ENCODE measurements at regions not wholly inside any gene's neighbourhood (a gene's known extent, or its start where the extent isn't known, plus 50 kb on each side); places are given as distances from the start of the nearest gene placed in this dataset.

- DNase-seq (ENCODE audit: low spot score) = peak; percentile 74
- intact Hi-C loops (cut with DNase I) = no loop called here
Observed at GRCh38 chr5:133818031-133818431, 150.4 kb downstream of the C5orf15 start.

GRCh38 chr5:133817456-133817855 lies 151.0 kb downstream of the C5orf15 start:
- peak; percentile 54 for DNase-seq (ENCODE audit: low spot score)
- intact Hi-C loops (cut with DNase I) = no loop called here

- peak; percentile 66 for DNase-seq (ENCODE audit: low spot score)
- intact Hi-C loops (cut with DNase I) = no loop called here
Observed at GRCh38 chr5:133816791-133817190, 151.6 kb downstream of the C5orf15 start.

- intact Hi-C loops (cut with DNase I) = no loop called here
- peak; percentile 54 for DNase-seq (ENCODE audit: low spot score)
Observed at GRCh38 chr5:133814152-133814551, 154.3 kb downstream of the C5orf15 start.

GRCh38 chr5:133811168-133811567 lies 157.3 kb downstream of the C5orf15 start:
- DNase-seq (ENCODE audit: low spot score) = peak; percentile 43
- intact Hi-C loops (cut with DNase I) = no loop called here

GRCh38 chr5:133809801-133810200 lies 158.6 kb downstream of the C5orf15 start:
- no peak for DNase-seq (ENCODE audit: low spot score)
- intact Hi-C loops (cut with DNase I) = no loop called here

GRCh38 chr5:133807348-133807747 lies 161.1 kb downstream of the C5orf15 start:
- no peak for DNase-seq (ENCODE audit: low spot score)
- intact Hi-C loops (cut with DNase I) = no loop called here

- intact Hi-C loops (cut with DNase I) = no loop called here
- no peak for DNase-seq (ENCODE audit: low spot score)
Observed at GRCh38 chr5:133806847-133807246, 161.6 kb downstream of the C5orf15 start.

- intact Hi-C loops (cut with DNase I) = no loop called here
- DNase-seq (ENCODE audit: low spot score) = no peak
Observed at GRCh38 chr5:133801955-133802751, 166.3 kb downstream of the C5orf15 start.

GRCh38 chr5:133801431-133801830 lies 167.0 kb downstream of the C5orf15 start:
- DNase-seq (ENCODE audit: low spot score) = no peak
- intact Hi-C loops (cut with DNase I) = no loop called here

GRCh38 chr5:133799571-133800237 lies 168.7 kb downstream of the C5orf15 start:
- no peak for DNase-seq (ENCODE audit: low spot score)

GRCh38 chr5:133797167-133797566 lies 171.3 kb downstream of the C5orf15 start:
- no peak for DNase-seq (ENCODE audit: low spot score)

More at GRCh38 chr5:133799571-133800237, 168.7 kb downstream of the C5orf15 start:
- intact Hi-C loops (cut with DNase I) = no loop called here

GRCh38 chr5:133796186-133796585 lies 172.2 kb downstream of the C5orf15 start:
- DNase-seq (ENCODE audit: low spot score) = no peak
- intact Hi-C loops (cut with DNase I) = no loop called here

More at GRCh38 chr5:133797167-133797566, 171.3 kb downstream of the C5orf15 start:
- intact Hi-C loops (cut with DNase I) = no loop called here

GRCh38 chr5:133794771-133795415 lies 173.5 kb downstream of the C5orf15 start:
- no peak for DNase-seq (ENCODE audit: low spot score)
- intact Hi-C loops (cut with DNase I) = no loop called here

- no peak for DNase-seq (ENCODE audit: low spot score)
- intact Hi-C loops (cut with DNase I) = no loop called here
Observed at GRCh38 chr5:133793756-133794465, 174.5 kb downstream of the C5orf15 start.

- intact Hi-C loops (cut with DNase I) = no loop called here
- DNase-seq (ENCODE audit: low spot score) = no peak
Observed at GRCh38 chr5:133792655-133793054, 175.8 kb downstream of the C5orf15 start.

GRCh38 chr5:133792024-133792423 lies 176.4 kb downstream of the C5orf15 start:
- intact Hi-C loops (cut with DNase I) = no loop called here
- DNase-seq (ENCODE audit: low spot score) = no peak

GRCh38 chr5:133790898-133791297 lies 177.5 kb downstream of the C5orf15 start:
- DNase-seq (ENCODE audit: low spot score) = no peak
- intact Hi-C loops (cut with DNase I) = no loop called here

- intact Hi-C loops (cut with DNase I) = no loop called here
- DNase-seq (ENCODE audit: low spot score) = no peak
Observed at GRCh38 chr5:133789428-133789827, 177.1 kb upstream of the FSTL4 start.

GRCh38 chr5:133788121-133788520 lies 175.8 kb upstream of the FSTL4 start:
- no peak for DNase-seq (ENCODE audit: low spot score)
- intact Hi-C loops (cut with DNase I) = no loop called here

Measured in cardiac septum (tissue), 1 donor.